ENCODE measurements at regions not wholly inside any gene's neighbourhood (a gene's known extent, or its start where the extent isn't known, plus 50 kb on each side); places are given as distances from the start of the nearest gene placed in this dataset.

DNA sequence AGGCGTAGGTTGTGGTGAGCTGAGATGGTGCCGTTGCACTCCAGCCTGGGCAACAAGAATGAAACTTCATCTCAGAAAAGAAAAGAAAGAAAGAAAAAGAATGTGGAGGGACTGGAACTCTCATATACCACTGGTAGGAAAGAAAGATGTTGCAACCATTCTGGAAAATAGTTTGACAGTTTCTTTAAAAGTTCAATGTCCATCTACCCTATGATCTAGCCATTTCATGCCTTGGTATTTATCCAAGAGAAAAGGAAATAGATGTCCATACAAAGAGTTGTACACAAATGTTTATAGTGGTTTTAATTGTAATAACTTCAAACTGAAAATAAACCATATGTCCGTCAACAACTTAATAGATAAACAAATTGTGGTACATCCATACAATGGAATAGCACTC lies 190.1 kb upstream of the ZNF217 start:
- TF ChIP-seq, protein P1, sequence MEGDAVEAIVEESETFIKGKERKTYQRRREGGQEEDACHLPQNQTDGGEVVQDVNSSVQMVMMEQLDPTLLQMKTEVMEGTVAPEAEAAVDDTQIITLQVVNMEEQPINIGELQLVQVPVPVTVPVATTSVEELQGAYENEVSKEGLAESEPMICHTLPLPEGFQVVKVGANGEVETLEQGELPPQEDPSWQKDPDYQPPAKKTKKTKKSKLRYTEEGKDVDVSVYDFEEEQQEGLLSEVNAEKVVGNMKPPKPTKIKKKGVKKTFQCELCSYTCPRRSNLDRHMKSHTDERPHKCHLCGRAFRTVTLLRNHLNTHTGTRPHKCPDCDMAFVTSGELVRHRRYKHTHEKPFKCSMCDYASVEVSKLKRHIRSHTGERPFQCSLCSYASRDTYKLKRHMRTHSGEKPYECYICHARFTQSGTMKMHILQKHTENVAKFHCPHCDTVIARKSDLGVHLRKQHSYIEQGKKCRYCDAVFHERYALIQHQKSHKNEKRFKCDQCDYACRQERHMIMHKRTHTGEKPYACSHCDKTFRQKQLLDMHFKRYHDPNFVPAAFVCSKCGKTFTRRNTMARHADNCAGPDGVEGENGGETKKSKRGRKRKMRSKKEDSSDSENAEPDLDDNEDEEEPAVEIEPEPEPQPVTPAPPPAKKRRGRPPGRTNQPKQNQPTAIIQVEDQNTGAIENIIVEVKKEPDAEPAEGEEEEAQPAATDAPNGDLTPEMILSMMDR (IDR thresholded peaks at IDR 0.05), result no peak
- no peak for TF ChIP-seq POLR2A (IDR thresholded peaks at IDR 0.05)
